ENCODE measurements at regions not wholly inside any gene's neighbourhood (a gene's known extent, or its start where the extent isn't known, plus 50 kb on each side); places are given as distances from the start of the nearest gene placed in this dataset.

GRCh38 chr9:99340281-99340680 lies 118.2 kb downstream of the SEC61B start:
- no peaks in the 10 kb centered on the region for H3K4me1 ChIP-seq (ENCODE audit: control insufficient read depth in 3 of 3, insufficient read depth in 2 of 3, low read depth in 1 of 3, low read length in 2 of 3)
- no peak for DNase-seq
- no peaks in the 10 kb centered on the region for H3K27me3 ChIP-seq (ENCODE audit: control insufficient read depth in 3 of 3, insufficient read depth in 3 of 3, low read length in 3 of 3)
- 87 to 91% (median 89%) methylated on average over 8 of the region's 8 CpGs for WGBS, 3 donors
- H3K4me3 ChIP-seq (ENCODE audit: low read depth in 1 of 3, low read length in 3 of 3) = no peak overlapping the region
- no peaks in the 10 kb centered on the region for H3K36me3 ChIP-seq (ENCODE audit: control insufficient read depth in 3 of 3, insufficient read depth in 2 of 3, low read depth in 1 of 3, low read length in 3 of 3)
- H3K27ac ChIP-seq (ENCODE audit: low read depth in 1 of 3, low read length in 2 of 3) = no peak overlapping the region
- H3K9me3 ChIP-seq (ENCODE audit: control insufficient read depth in 2 of 2, insufficient read depth in 1 of 2, low read depth in 1 of 2, low read length in 1 of 2) = no peaks in the 10 kb centered on the region
- FAIRE-seq = no peak

GRCh38 chr9:99341686-99342085 lies 119.6 kb downstream of the SEC61B start:
- Histone ChIP-seq H3K27ac (ENCODE audit: low read depth in 1 of 3, low read length in 2 of 3) (no peak overlapping the region), H3K9me3 (ENCODE audit: control insufficient read depth in 2 of 2, insufficient read depth in 1 of 2, low read depth in 1 of 2, low read length in 1 of 2) (no peaks in the 10 kb centered on the region), H3K4me1 (ENCODE audit: control insufficient read depth in 3 of 3, insufficient read depth in 2 of 3, low read depth in 1 of 3, low read length in 2 of 3) (no peaks in the 10 kb centered on the region), H3K36me3 (ENCODE audit: control insufficient read depth in 3 of 3, insufficient read depth in 2 of 3, low read depth in 1 of 3, low read length in 3 of 3) (no peaks in the 10 kb centered on the region), H3K4me3 (ENCODE audit: low read depth in 1 of 3, low read length in 3 of 3) (no peak overlapping the region), H3K27me3 (ENCODE audit: control insufficient read depth in 3 of 3, insufficient read depth in 3 of 3, low read length in 3 of 3) (peaks cover 0 to 3% (median 0%) of the 10 kb centered on the region in 3 donors)
- 89 to 93% (median 91%) methylated on average over 5 of the region's 5 CpGs for WGBS, 3 donors
- FAIRE-seq = no peak
- DNase-seq = no peak

- WGBS, 3 donors = 75 to 93% (median 80%) methylated on average over 1 of the region's 1 CpG
Measured at GRCh38 chr9:99345451-99345850, 123.4 kb downstream of the SEC61B start.

GRCh38 chr9:99345942-99346341 lies 123.9 kb downstream of the SEC61B start:
- Histone ChIP-seq H3K27me3 (ENCODE audit: control insufficient read depth in 3 of 3, insufficient read depth in 3 of 3, low read length in 3 of 3) (peaks cover 0 to 3% (median 0%) of the 10 kb centered on the region in 3 donors), H3K9me3 (ENCODE audit: control insufficient read depth in 2 of 2, insufficient read depth in 1 of 2, low read depth in 1 of 2, low read length in 1 of 2) (no peaks in the 10 kb centered on the region), H3K4me3 (ENCODE audit: low read depth in 1 of 3, low read length in 3 of 3) (no peak overlapping the region), H3K36me3 (ENCODE audit: control insufficient read depth in 3 of 3, insufficient read depth in 2 of 3, low read depth in 1 of 3, low read length in 3 of 3) (no peaks in the 10 kb centered on the region), H3K27ac (ENCODE audit: low read depth in 1 of 3, low read length in 2 of 3) (no peak overlapping the region), H3K4me1 (ENCODE audit: control insufficient read depth in 3 of 3, insufficient read depth in 2 of 3, low read depth in 1 of 3, low read length in 2 of 3) (no peaks in the 10 kb centered on the region)
- DNase-seq (no peak), FAIRE-seq (no peak)

More at GRCh38 chr9:99345451-99345850, 123.4 kb downstream of the SEC61B start:
- FAIRE-seq (no peak), DNase-seq (no peak)
- Histone ChIP-seq H3K36me3 (ENCODE audit: control insufficient read depth in 3 of 3, insufficient read depth in 2 of 3, low read depth in 1 of 3, low read length in 3 of 3) (no peaks in the 10 kb centered on the region), H3K27me3 (ENCODE audit: control insufficient read depth in 3 of 3, insufficient read depth in 3 of 3, low read length in 3 of 3) (peaks cover 0 to 3% (median 0%) of the 10 kb centered on the region in 3 donors), H3K27ac (ENCODE audit: low read depth in 1 of 3, low read length in 2 of 3) (no peak overlapping the region), H3K4me3 (ENCODE audit: low read depth in 1 of 3, low read length in 3 of 3) (no peak overlapping the region), H3K4me1 (ENCODE audit: control insufficient read depth in 3 of 3, insufficient read depth in 2 of 3, low read depth in 1 of 3, low read length in 2 of 3) (no peaks in the 10 kb centered on the region), H3K9me3 (ENCODE audit: control insufficient read depth in 2 of 2, insufficient read depth in 1 of 2, low read depth in 1 of 2, low read length in 1 of 2) (no peaks in the 10 kb centered on the region)

GRCh38 chr9:99347568-99347967 lies 125.5 kb downstream of the SEC61B start:
- FAIRE-seq (no peak), DNase-seq (no peak)
- H3K36me3 ChIP-seq (ENCODE audit: control insufficient read depth in 3 of 3, insufficient read depth in 2 of 3, low read depth in 1 of 3, low read length in 3 of 3) = no peaks in the 10 kb centered on the region
- H3K9me3 ChIP-seq (ENCODE audit: control insufficient read depth in 2 of 2, insufficient read depth in 1 of 2, low read depth in 1 of 2, low read length in 1 of 2) = no peaks in the 10 kb centered on the region
- H3K27ac ChIP-seq (ENCODE audit: low read depth in 1 of 3, low read length in 2 of 3) = no peak overlapping the region
- whole genome bisulfite sequencing, 3 donors = 29 to 41% (median 32%) methylated on average over 4 of the region's 4 CpGs
- H3K27me3 ChIP-seq (ENCODE audit: control insufficient read depth in 3 of 3, insufficient read depth in 3 of 3, low read length in 3 of 3) = peaks cover 0 to 3% (median 0%) of the 10 kb centered on the region in 3 donors
- no peaks in the 10 kb centered on the region for H3K4me1 ChIP-seq (ENCODE audit: control insufficient read depth in 3 of 3, insufficient read depth in 2 of 3, low read depth in 1 of 3, low read length in 2 of 3)
- no peak overlapping the region for H3K4me3 ChIP-seq (ENCODE audit: low read depth in 1 of 3, low read length in 3 of 3)

- Histone ChIP-seq H3K9me3 (ENCODE audit: control insufficient read depth in 2 of 2, insufficient read depth in 1 of 2, low read depth in 1 of 2, low read length in 1 of 2) (no peaks in the 10 kb centered on the region), H3K4me1 (ENCODE audit: control insufficient read depth in 3 of 3, insufficient read depth in 2 of 3, low read depth in 1 of 3, low read length in 2 of 3) (no peaks in the 10 kb centered on the region), H3K36me3 (ENCODE audit: control insufficient read depth in 3 of 3, insufficient read depth in 2 of 3, low read depth in 1 of 3, low read length in 3 of 3) (no peaks in the 10 kb centered on the region), H3K27me3 (ENCODE audit: control insufficient read depth in 3 of 3, insufficient read depth in 3 of 3, low read length in 3 of 3) (peaks cover 0 to 3% (median 0%) of the 10 kb centered on the region in 3 donors), H3K27ac (ENCODE audit: low read depth in 1 of 3, low read length in 2 of 3) (no peak overlapping the region), H3K4me3 (ENCODE audit: low read depth in 1 of 3, low read length in 3 of 3) (no peak overlapping the region)
- WGBS, 3 donors = 72 to 80% (median 76%) methylated on average over 2 of the region's 2 CpGs
- DNase-seq (no peak), FAIRE-seq (no peak)
Measured at GRCh38 chr9:99348289-99348688, 126.2 kb downstream of the SEC61B start.

- Histone ChIP-seq H3K27ac (ENCODE audit: low read depth in 1 of 3, low read length in 2 of 3) (no peak overlapping the region), H3K9me3 (ENCODE audit: control insufficient read depth in 2 of 2, insufficient read depth in 1 of 2, low read depth in 1 of 2, low read length in 1 of 2) (no peaks in the 10 kb centered on the region), H3K27me3 (ENCODE audit: control insufficient read depth in 3 of 3, insufficient read depth in 3 of 3, low read length in 3 of 3) (peaks cover 0 to 3% (median 0%) of the 10 kb centered on the region in 3 donors), H3K36me3 (ENCODE audit: control insufficient read depth in 3 of 3, insufficient read depth in 2 of 3, low read depth in 1 of 3, low read length in 3 of 3) (no peaks in the 10 kb centered on the region), H3K4me3 (ENCODE audit: low read depth in 1 of 3, low read length in 3 of 3) (no peak overlapping the region), H3K4me1 (ENCODE audit: control insufficient read depth in 3 of 3, insufficient read depth in 2 of 3, low read depth in 1 of 3, low read length in 2 of 3) (no peaks in the 10 kb centered on the region)
- FAIRE-seq (no peak), DNase-seq (no peak)
- WGBS, 3 donors = 88 to 98% (median 94%) methylated on average over 2 of the region's 2 CpGs
Measured at GRCh38 chr9:99349870-99350269, 127.8 kb downstream of the SEC61B start.

GRCh38 chr9:99350461-99350860 lies 128.4 kb downstream of the SEC61B start:
- H3K4me1 ChIP-seq (ENCODE audit: control insufficient read depth in 3 of 3, insufficient read depth in 2 of 3, low read depth in 1 of 3, low read length in 2 of 3) = no peaks in the 10 kb centered on the region
- DNase-seq (no peak), FAIRE-seq (no peak)
- WGBS, 3 donors = 4 to 31% (median 8%) methylated on average over 1 of the region's 1 CpG
- peaks cover 0 to 3% (median 0%) of the 10 kb centered on the region in 3 donors for H3K27me3 ChIP-seq (ENCODE audit: control insufficient read depth in 3 of 3, insufficient read depth in 3 of 3, low read length in 3 of 3)
- no peak overlapping the region for H3K4me3 ChIP-seq (ENCODE audit: low read depth in 1 of 3, low read length in 3 of 3)
- no peak overlapping the region for H3K27ac ChIP-seq (ENCODE audit: low read depth in 1 of 3, low read length in 2 of 3)
- H3K36me3 ChIP-seq (ENCODE audit: control insufficient read depth in 3 of 3, insufficient read depth in 2 of 3, low read depth in 1 of 3, low read length in 3 of 3) = no peaks in the 10 kb centered on the region
- H3K9me3 ChIP-seq (ENCODE audit: control insufficient read depth in 2 of 2, insufficient read depth in 1 of 2, low read depth in 1 of 2, low read length in 1 of 2) = no peaks in the 10 kb centered on the region

GRCh38 chr9:99351647-99352046 lies 129.6 kb downstream of the SEC61B start:
- Histone ChIP-seq H3K36me3 (ENCODE audit: control insufficient read depth in 3 of 3, insufficient read depth in 2 of 3, low read depth in 1 of 3, low read length in 3 of 3) (no peaks in the 10 kb centered on the region), H3K4me3 (ENCODE audit: low read depth in 1 of 3, low read length in 3 of 3) (no peak overlapping the region), H3K27ac (ENCODE audit: low read depth in 1 of 3, low read length in 2 of 3) (no peak overlapping the region), H3K27me3 (ENCODE audit: control insufficient read depth in 3 of 3, insufficient read depth in 3 of 3, low read length in 3 of 3) (peaks cover 0 to 4% (median 0%) of the 10 kb centered on the region in 3 donors), H3K9me3 (ENCODE audit: control insufficient read depth in 2 of 2, insufficient read depth in 1 of 2, low read depth in 1 of 2, low read length in 1 of 2) (no peaks in the 10 kb centered on the region), H3K4me1 (ENCODE audit: control insufficient read depth in 3 of 3, insufficient read depth in 2 of 3, low read depth in 1 of 3, low read length in 2 of 3) (no peaks in the 10 kb centered on the region)
- FAIRE-seq (no peak), DNase-seq (no peak)
- 86 to 93% (median 88%) methylated on average over 7 of the region's 7 CpGs for whole genome bisulfite sequencing, 3 donors
